Activated B cell treated with CpG ODN at 0.5 μM for 24 hours (primary cell): ENCODE measurements at regions not wholly inside any gene's neighbourhood (a gene's known extent, or its start where the extent isn't known, plus 50 kb on each side); places are given as distances from the start of the nearest gene placed in this dataset.
"Not testable (repeated sequence)": the region's sequence is repeated elsewhere in the genome, so short reads cannot be mapped to it uniquely, and the experiment has no call there.

Experiments
- ATAC-seq: fragments of 200-7000 bp; cut with Tn5 transposase; one replicate; pipeline ENCODE4 v1.10.0; 2021; ENCODE audit warnings: low read depth, mild to moderate bottlenecking, moderate library complexity
- CTCF ChIA-PET: fragments of 350-600 bp; sonication (Branson Sonifier 250); formaldehyde crosslinking; loops from one replicate; lab custom pipeline; 2021; ENCODE audit warnings: antibody characterized with exemption; lab: Charles Lee
- POLR2A ChIA-PET: fragments of 350-600 bp; sonication (Branson Sonifier 250); formaldehyde crosslinking; loops from one replicate; lab custom pipeline; 2021; ENCODE audit warnings: antibody characterized with exemption; lab: Charles Lee
- DNase-seq: peaks from one replicate; pipeline ENCODE4 v3.0.0; 2022
- H3K27ac Mint-ChIP-seq: one replicate; pipeline ENCODE4 v1.8.0; 2020; ENCODE audit warnings: mixed read lengths
- H3K27me3 Mint-ChIP-seq: one replicate; pipeline ENCODE4 v1.8.0; 2021; ENCODE audit warnings: mixed read lengths
- H3K36me3 Mint-ChIP-seq: one replicate; pipeline ENCODE4 v1.8.0; 2021; ENCODE audit warnings: low read depth, mixed read lengths
- H3K4me1 Mint-ChIP-seq: one replicate; pipeline ENCODE4 v1.8.0; 2021; ENCODE audit warnings: mixed read lengths
- H3K4me3 Mint-ChIP-seq: one replicate; pipeline ENCODE4 v1.8.0; 2020; ENCODE audit warnings: mild to moderate bottlenecking, mixed read lengths
- H3K9me3 Mint-ChIP-seq: one replicate; pipeline ENCODE4 v1.8.0; 2020; ENCODE audit warnings: mixed read lengths
- intact Hi-C: fragments of 100-400 bp; cut with micrococcal nuclease; formaldehyde crosslinking; loops from one replicate; pipeline ENCODE4 v1.15.1; 2024
- TF ChIP-seq, protein P1 (sequence below): fragments of 200-600 bp; IDR thresholded peaks from one replicate; pipeline ENCODE4 v1.8.0; 2022; ENCODE audit warnings: antibody characterized with exemption, mild to moderate bottlenecking

DNA sequence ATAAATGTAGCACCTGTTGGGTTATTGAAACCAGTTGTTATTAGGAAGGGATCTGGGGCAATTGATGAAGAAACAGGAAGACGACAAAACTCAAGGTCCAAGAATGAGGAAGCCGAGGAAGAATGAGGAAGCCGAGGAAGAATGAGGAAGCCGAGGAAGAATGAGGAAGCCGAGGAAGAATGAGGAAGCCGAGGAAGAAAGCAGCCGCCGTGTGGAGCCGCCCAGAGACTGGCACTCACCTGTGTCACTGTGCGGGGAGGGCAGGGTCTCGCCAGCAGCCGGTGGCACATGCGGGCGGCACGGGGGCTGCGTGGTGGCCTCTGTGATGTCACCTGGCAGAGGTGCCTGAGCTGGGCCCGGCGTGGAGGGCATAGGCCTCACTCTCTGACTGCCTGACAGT is 71.1 kb upstream of the CFAP46 start:
- Mint-ChIP-seq H3K9me3 (no peaks in the 10 kb centered on the region), H3K27ac (no peak overlapping the region), H3K4me1 (no peaks in the 10 kb centered on the region), H3K4me3 (no peak overlapping the region), H3K36me3 (no peaks in the 10 kb centered on the region), H3K27me3 (no peaks in the 10 kb centered on the region)
- ChIA-PET POLR2A (no interaction called here), CTCF (no interaction called here)
- ATAC-seq (no peak), DNase-seq (no peak)
- intact Hi-C loops: no loop called here
- TF ChIP-seq, protein P1, sequence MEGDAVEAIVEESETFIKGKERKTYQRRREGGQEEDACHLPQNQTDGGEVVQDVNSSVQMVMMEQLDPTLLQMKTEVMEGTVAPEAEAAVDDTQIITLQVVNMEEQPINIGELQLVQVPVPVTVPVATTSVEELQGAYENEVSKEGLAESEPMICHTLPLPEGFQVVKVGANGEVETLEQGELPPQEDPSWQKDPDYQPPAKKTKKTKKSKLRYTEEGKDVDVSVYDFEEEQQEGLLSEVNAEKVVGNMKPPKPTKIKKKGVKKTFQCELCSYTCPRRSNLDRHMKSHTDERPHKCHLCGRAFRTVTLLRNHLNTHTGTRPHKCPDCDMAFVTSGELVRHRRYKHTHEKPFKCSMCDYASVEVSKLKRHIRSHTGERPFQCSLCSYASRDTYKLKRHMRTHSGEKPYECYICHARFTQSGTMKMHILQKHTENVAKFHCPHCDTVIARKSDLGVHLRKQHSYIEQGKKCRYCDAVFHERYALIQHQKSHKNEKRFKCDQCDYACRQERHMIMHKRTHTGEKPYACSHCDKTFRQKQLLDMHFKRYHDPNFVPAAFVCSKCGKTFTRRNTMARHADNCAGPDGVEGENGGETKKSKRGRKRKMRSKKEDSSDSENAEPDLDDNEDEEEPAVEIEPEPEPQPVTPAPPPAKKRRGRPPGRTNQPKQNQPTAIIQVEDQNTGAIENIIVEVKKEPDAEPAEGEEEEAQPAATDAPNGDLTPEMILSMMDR: no peak

DNA sequence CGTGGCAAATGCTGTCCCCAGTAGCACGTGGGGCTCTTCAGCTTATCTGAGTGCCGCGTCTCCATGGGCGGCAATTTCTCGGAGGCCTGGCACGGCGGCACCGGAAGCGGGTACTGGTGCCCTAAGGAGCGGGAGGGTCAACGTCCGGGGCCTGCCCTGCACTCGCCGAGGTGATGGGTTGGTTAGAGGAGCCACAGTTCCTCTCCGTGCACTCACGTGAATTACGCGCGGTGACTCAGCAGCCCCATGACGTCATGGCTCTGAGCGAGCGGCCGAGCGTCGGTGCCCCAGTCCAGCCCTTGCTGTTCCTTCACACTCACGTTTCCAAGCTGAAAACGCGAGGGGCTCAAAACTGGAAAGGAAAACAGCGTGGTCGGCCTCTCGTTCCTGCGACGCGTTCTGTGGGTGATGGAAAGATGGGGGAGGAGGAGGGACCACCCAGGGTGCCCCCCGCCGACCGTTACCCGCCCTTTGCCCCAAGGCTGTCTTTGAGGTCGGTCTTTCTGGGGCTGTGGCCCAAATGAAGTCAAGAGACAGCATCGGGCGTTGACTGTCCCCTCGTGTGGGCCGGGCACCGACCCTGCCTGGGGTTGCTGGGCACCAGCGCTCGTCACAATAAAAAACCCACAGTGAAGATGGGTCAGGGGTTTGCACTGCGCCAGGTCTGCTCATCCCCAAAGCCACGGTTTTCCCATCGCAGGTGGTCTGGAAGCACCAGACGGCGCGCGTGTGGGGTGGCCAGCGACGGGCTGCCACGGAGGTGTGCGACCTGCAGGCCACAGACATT is 70.4 kb upstream of the CFAP46 start:
- DNase-seq (no peak), ATAC-seq (no peak)
- Mint-ChIP-seq H3K27ac (no peak overlapping the region), H3K4me1 (no peaks in the 10 kb centered on the region), H3K9me3 (no peaks in the 10 kb centered on the region), H3K36me3 (no peaks in the 10 kb centered on the region), H3K27me3 (no peaks in the 10 kb centered on the region), H3K4me3 (no peak overlapping the region)
- TF ChIP-seq, protein P1: no peak
- CTCF ChIA-PET: interaction anchor here (0.6 kb wide), 1 partner anchor 130 kb away, joined by 3 read pairs; no protein-coding TSS in a partner anchor
- POLR2A ChIA-PET: no interaction called here
- intact Hi-C loops: no loop called here

DNA sequence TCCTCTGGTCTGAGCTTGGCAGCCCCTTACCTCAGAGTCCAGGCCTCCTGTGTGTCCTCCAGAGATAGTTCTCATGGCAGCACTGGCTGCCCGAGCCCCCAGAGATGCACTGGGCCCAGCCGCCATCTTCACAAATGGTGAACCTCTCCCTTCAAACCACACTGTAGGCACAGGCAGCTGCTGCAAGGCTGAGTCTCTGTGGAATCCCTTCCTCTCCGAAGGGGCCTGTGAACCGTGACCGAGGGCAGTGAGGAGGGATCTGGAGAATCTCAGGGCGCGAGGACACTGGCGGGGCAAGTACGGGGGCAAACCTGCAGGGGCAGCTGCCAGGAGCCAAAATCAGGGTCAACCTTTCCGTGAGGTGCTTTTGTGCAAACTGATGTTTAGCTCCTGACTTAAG is 69.5 kb upstream of the CFAP46 start:
- no peaks in the 10 kb centered on the region for H3K4me1 Mint-ChIP-seq
- H3K4me3 Mint-ChIP-seq: no peak overlapping the region
- intact Hi-C loops: no loop called here
- POLR2A ChIA-PET: no interaction called here
- H3K27me3 Mint-ChIP-seq: no peaks in the 10 kb centered on the region
- ATAC-seq (no peak), DNase-seq (no peak)
- CTCF ChIA-PET: no interaction called here
- no peaks in the 10 kb centered on the region for H3K36me3 Mint-ChIP-seq
- TF ChIP-seq, protein P1: no peak
- H3K9me3 Mint-ChIP-seq: no peaks in the 10 kb centered on the region
- H3K27ac Mint-ChIP-seq: no peak overlapping the region

DNA sequence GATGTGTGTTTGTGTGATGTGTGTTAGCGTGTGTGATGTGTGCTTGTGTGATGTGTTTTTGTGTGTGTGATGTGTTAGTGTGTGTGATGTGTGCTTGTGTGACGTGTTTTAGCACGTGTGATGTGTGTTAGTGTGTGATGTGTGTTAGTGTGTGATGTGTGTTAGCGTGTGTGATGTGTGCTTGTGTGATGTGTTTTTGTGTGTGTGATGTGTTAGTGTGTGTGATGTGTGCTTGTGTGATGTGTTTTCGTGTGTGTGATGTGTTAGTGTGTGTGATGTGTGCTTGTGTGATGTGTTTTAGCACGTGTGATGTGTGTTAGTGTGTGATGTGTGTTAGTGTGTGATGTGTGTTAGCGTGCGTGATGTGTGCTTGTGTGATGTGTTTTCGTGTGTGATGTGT is 69.0 kb upstream of the CFAP46 start:
- H3K4me3 Mint-ChIP-seq, H3K9me3 Mint-ChIP-seq, H3K27ac Mint-ChIP-seq, intact Hi-C loops, POLR2A ChIA-PET, H3K36me3 Mint-ChIP-seq, H3K27me3 Mint-ChIP-seq, DNase-seq, ATAC-seq, CTCF ChIA-PET, H3K4me1 Mint-ChIP-seq: not testable (repeated sequence)

DNA sequence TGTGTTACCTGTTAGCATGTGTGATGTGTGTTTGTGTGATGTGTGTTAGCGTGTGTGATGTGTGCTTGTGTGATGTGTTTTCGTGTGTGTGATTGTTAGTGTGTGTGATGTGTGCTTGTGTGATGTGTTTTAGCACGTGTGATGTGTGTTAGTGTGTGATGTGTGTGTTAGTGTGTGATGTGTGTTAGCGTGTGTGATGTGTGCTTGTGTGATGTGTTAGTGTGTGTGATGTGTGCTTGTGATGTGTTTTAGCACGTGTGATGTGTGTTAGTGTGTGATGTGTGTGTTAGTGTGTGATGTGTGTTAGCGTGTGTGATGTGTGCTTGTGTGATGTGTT is 68.4 kb upstream of the CFAP46 start:
- H3K27me3 Mint-ChIP-seq, DNase-seq, POLR2A ChIA-PET, H3K9me3 Mint-ChIP-seq, CTCF ChIA-PET, H3K4me3 Mint-ChIP-seq, H3K27ac Mint-ChIP-seq, ATAC-seq, H3K4me1 Mint-ChIP-seq, intact Hi-C loops, H3K36me3 Mint-ChIP-seq: not testable (repeated sequence)

DNA sequence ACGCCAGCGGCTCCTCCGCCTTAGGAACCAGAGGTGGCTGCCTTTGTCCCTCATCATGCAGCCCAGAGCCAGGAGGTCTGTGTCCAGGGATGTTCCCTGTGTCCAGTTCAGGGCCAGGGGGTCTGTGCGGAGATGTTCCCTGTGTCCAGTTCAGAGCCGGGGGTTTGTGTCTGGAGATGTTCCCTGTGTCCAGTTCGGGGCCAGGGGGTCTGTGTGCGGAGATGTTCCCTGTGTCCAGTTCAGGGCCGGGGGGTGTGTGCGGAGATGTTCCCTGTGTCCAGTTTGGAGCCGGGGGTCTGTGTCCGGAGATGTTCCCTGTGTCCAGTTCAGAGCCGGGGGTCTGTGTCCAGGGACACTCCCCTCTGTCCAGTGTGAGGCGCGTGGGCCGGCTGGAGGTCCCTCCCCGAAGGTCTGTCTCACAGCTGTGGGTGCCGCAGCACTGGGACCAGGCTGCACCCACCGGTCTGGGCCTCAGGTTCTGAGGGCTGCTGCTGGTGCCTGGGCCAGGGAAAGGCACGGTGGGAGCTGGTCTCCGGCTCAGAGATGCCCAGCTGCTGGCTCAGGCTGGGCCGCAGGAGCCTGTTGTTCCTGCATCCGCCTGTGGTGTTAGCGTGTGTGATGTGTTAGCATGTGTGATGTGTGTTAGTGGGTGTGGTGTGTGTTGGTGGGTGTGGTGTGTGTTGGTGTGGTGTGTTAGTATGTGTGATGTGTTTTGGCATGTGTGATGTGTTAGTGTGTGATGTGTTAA is 67.9 kb upstream of the CFAP46 start:
- intact Hi-C loops: no loop called here
- ChIA-PET POLR2A (no interaction called here), CTCF (no interaction called here)
- Mint-ChIP-seq H3K27ac (no peak overlapping the region), H3K27me3 (no peaks in the 10 kb centered on the region), H3K4me1 (no peaks in the 10 kb centered on the region), H3K4me3 (no peak overlapping the region), H3K9me3 (no peaks in the 10 kb centered on the region), H3K36me3 (no peaks in the 10 kb centered on the region)
- ATAC-seq (no peak), DNase-seq (no peak)
- TF ChIP-seq, protein P1: no peak
